H7 (cell line): ENCODE measurements at regions not wholly inside any gene's neighbourhood (a gene's known extent, or its start where the extent isn't known, plus 50 kb on each side); places are given as distances from the start of the nearest gene placed in this dataset.

Experiments used
- DNase-seq: peaks from one replicate; pipeline ENCODE4 v3.0.0; 2012
- H3K27me3 ChIP-seq: 2 replicates; pipeline ENCODE4 v1.6.0; 2011; ENCODE audit warnings: mild to moderate bottlenecking, low read length; ENCODE audit not compliant: control insufficient read depth, insufficient read depth
- H3K36me3 ChIP-seq: replicated peaks from 2 replicates; pipeline ENCODE4 v1.5.1; 2011; ENCODE audit warnings: low read length; ENCODE audit not compliant: control insufficient read depth, insufficient read depth
- H3K4me3 ChIP-seq: 2 replicates; pipeline ENCODE4 v1.5.1; 2011; ENCODE audit warnings: low read depth, mild to moderate bottlenecking, control low read depth, low read length, moderate library complexity; ENCODE audit not compliant: insufficient read depth

- no peaks in the 10 kb centered on the region for H3K27me3 ChIP-seq
- no peak for DNase-seq
- H3K36me3 ChIP-seq = no peaks in the 10 kb centered on the region
- H3K4me3 ChIP-seq = no peak overlapping the region
Observed at GRCh38 chr2:166607880-166608279, 113.8 kb upstream of the SCN7A start.

DNA sequence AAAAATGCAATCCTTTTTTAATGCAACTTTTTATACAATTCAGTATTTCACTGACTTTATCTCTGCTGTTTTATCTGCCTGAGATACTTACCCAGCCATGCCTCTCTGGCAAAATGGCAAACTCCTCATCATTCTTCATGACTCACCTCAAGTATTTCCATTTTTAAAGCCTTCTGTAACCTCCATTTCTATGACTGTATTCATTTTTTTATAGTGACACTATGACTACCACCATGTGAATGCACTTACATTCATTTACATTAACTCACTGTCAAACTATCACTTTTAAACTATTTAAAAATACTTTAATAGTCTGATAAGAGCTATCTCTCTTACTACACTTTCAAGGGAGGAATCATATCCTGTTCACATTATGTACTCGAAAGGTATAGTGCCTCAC lies 99.4 kb upstream of the SCN7A start:
- no peaks in the 10 kb centered on the region for H3K36me3 ChIP-seq
- H3K27me3 ChIP-seq = no peaks in the 10 kb centered on the region
- no peak for DNase-seq

DNA sequence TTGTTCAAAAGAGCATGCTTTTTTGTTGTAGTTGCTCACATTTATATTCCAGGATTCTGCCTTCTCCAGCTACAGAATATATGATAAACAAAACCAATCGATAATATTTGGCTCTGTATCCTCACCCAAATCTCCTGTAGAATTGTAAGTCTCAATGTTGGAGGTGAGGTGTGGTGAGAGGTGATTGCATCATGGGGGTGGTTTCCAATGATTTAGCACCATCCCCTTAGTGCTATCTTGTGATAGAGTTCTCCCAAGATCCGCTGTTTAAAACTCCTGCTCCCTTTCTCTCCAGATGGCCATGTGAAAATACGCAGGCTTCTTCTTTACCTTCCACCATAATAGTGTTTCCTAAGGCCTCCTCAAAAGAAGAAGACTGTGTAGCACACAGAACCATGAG lies 98.7 kb upstream of the SCN7A start:
- no peak overlapping the region for H3K4me3 ChIP-seq
- DNase-seq = no peak
- no peaks in the 10 kb centered on the region for H3K27me3 ChIP-seq
- H3K36me3 ChIP-seq = no peaks in the 10 kb centered on the region

More for the DNA sequence above, 99.4 kb upstream of the SCN7A start:
- H3K4me3 ChIP-seq = no peak overlapping the region

- no peaks in the 10 kb centered on the region for H3K27me3 ChIP-seq
- H3K36me3 ChIP-seq = no peaks in the 10 kb centered on the region
- DNase-seq = no peak
- H3K4me3 ChIP-seq = no peak overlapping the region
Observed at GRCh38 chr2:166591226-166591625, 97.2 kb upstream of the SCN7A start.

DNA sequence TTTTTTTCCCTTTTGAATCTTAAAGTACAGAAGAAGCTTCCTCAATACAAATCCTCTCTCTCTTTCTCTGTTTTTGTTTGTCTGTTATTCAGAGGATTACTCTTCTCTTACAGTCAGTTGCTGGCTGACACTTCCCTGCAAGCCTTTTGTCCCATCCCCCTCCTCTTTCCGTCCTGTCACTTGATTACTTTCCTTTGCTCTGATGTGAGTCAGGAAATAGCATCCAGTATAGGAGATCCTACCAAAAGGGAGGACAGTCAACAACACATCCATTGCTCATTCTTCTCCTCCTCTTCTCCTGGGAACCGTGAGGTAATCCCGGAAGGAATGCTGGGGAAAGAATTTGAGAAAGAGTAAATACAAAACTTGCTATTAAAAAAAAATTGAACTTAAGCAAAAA lies 79.3 kb upstream of the SCN7A start:
- DNase-seq = peak; percentile 27
- Histone ChIP-seq H3K27me3 (no peaks in the 10 kb centered on the region), H3K4me3 (no peak overlapping the region)

GRCh38 chr2:166572937-166573336 lies 78.9 kb upstream of the SCN7A start:
- Histone ChIP-seq H3K27me3 (no peaks in the 10 kb centered on the region), H3K4me3 (no peak overlapping the region), H3K36me3 (no peaks in the 10 kb centered on the region)
- no peak for DNase-seq

More for the DNA sequence above, 79.3 kb upstream of the SCN7A start:
- H3K36me3 ChIP-seq = no peaks in the 10 kb centered on the region

DNA sequence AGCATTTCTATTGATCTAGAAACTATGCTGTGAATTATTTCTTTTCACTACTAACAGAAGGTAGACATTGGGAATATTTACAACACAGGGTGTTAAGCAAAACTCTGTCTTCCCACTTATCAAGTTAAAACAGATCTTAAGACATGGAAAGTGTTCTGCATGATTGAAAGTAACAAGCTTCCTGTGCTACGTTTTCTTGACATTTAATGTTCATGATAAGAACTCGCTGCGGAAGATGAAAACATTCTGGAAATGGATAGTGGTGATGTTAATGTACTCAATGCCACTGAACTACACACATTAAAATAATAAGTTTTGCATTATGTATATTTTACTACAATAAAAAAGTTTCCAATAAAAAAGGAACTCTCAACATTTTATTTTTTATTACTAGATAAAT lies 74.4 kb upstream of the SCN7A start:
- H3K4me3 ChIP-seq = no peak overlapping the region
- DNase-seq = no peak
- H3K27me3 ChIP-seq = no peaks in the 10 kb centered on the region
- H3K36me3 ChIP-seq = no peaks in the 10 kb centered on the region

DNA sequence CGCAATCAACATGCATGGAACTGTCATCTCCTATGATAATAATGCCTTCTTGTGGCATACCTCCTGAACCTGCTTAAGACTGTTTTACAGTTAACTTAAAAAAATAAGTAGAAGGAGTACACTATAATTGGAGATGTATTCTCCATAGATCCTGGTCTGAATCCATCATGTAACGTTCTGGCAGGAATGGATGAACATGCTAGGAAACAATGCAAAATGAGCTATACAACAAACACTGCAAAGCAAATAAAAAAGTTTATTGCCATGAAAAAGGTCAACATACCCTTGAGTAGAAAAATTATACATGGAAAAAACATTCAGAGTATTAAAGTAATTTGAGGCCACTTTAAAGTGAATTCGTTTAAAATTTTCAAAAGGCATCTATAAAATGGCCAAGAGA lies 71.5 kb upstream of the SCN7A start:
- no peaks in the 10 kb centered on the region for H3K36me3 ChIP-seq

DNA sequence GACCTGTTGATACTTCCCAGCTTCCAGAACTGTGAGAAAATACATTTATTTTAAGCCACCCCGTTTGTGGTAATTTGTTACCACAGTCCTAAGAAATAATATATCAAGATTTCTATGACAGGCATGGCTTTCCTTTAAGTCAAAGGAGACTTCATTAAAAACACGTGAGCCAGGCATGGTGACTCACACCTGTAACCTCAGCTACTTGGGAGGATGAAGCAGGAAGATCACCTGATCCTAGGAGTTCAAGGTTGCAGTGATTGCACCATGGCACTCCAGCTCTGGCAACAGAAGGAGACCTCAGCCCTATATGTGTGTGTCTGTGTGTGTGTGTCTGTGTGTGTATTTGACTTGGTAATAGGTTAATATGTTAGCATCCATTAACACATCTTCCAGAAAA lies 69.8 kb upstream of the SCN7A start:
- Histone ChIP-seq H3K4me3 (no peak overlapping the region), H3K36me3 (no peaks in the 10 kb centered on the region), H3K27me3 (no peaks in the 10 kb centered on the region)
- DNase-seq = no peak

More for the DNA sequence above, 71.5 kb upstream of the SCN7A start:
- Histone ChIP-seq H3K27me3 (no peaks in the 10 kb centered on the region), H3K4me3 (no peak overlapping the region)
- DNase-seq = no peak

DNA sequence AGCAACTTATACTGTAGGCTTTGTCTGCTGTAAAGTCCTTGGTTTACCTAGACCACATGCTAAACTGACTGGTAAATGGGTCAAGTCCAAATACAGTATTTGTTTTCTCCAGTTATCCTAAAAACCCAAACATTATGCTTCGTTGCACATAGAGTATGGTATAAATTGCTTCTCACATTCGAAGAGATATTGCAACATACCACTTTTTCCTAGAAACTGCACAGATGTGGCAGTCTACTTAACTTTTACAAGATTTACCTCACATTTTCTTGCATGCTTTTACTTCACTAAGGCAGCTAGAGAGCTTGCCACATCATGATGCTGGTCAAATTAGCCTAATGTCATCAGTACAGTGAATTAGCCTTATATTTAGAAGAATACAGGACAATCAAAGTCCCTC lies 66.0 kb upstream of the SCN7A start:
- Histone ChIP-seq H3K36me3 (no peaks in the 10 kb centered on the region), H3K27me3 (no peaks in the 10 kb centered on the region), H3K4me3 (no peak overlapping the region)
- no peak for DNase-seq

DNA sequence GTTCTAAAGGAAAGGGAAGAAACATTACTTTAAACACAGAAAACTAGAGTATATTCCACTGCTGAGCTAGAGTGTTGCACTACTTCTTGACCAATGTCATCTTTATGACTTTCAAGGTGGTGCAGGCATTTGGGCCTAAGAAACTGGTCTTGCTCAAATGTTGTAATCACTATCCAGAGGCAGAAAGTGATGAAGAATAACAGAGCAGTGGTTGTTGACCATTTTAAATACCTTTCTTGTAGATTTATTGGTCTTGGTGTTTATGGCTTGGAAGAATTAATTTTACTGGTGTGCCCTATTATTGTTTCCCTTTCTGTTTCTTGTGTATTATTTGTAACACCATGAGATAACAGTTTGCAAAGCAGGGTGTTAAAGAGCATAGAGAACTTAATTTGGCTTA lies 56.9 kb upstream of the SCN7A start:
- Histone ChIP-seq H3K27me3 (no peaks in the 10 kb centered on the region), H3K36me3 (no peaks in the 10 kb centered on the region), H3K4me3 (no peak overlapping the region)
- DNase-seq = no peak

- no peaks in the 10 kb centered on the region for H3K27me3 ChIP-seq
- no peak overlapping the region for H3K4me3 ChIP-seq
- H3K36me3 ChIP-seq = no peaks in the 10 kb centered on the region
- no peak for DNase-seq
Observed at GRCh38 chr2:166545473-166545872, 51.4 kb upstream of the SCN7A start.
